ENCODE measurements at regions not wholly inside any gene's neighbourhood (a gene's known extent, or its start where the extent isn't known, plus 50 kb on each side); places are given as distances from the start of the nearest gene placed in this dataset.

DNA sequence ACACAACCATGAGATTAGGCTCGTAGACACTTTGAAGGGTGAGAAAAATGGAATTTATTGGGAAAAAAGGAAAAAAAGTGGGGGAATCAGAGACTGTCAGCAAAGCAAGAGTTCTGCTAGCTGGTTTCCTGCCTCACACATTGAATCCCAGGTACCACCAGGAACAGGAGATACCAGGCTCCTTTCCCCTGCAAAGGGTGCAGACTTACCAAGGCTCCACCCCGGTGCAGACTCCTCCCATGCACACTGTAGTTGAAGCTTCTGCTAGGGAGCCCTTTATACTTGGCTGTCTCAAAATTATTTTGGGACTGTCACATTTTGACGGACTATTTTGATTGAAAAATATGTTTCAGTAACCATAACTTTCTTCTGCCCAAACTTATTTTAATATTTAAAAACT lies 819.9 kb upstream of the GBE1 start:
- ATAC-seq (no peak), DNase-seq (no peak)
- intact Hi-C loops (cut with DNase I): no loop called here
- H3K36me3 ChIP-seq: no peaks in the 10 kb centered on the region
- H3K4me1 ChIP-seq: no peaks in the 10 kb centered on the region
- no peak overlapping the region for H3K27ac ChIP-seq
- no peaks in the 10 kb centered on the region for H3K27me3 ChIP-seq
- H3K4me3 ChIP-seq: no peak overlapping the region
- WGBS, 2 donors: 68% methylated on average over 3 of the region's 3 CpGs
- TF ChIP-seq CTCF (IDR thresholded peaks at IDR 0.05): no peak
- no peaks in the 10 kb centered on the region for H3K9me3 ChIP-seq

- intact Hi-C loops (cut with DNase I): no loop called here
- H3K4me3 ChIP-seq: no peak overlapping the region
- no peaks in the 10 kb centered on the region for H3K4me1 ChIP-seq
- no peak overlapping the region for H3K27ac ChIP-seq
- no peak for TF ChIP-seq CTCF (IDR thresholded peaks at IDR 0.05)
- no peak for ATAC-seq
- H3K27me3 ChIP-seq: no peaks in the 10 kb centered on the region
- DNase-seq: no peak
- H3K9me3 ChIP-seq: no peaks in the 10 kb centered on the region
- H3K36me3 ChIP-seq: no peaks in the 10 kb centered on the region
Observed at GRCh38 chr3:82572721-82573120, 811.3 kb upstream of the GBE1 start.

DNA sequence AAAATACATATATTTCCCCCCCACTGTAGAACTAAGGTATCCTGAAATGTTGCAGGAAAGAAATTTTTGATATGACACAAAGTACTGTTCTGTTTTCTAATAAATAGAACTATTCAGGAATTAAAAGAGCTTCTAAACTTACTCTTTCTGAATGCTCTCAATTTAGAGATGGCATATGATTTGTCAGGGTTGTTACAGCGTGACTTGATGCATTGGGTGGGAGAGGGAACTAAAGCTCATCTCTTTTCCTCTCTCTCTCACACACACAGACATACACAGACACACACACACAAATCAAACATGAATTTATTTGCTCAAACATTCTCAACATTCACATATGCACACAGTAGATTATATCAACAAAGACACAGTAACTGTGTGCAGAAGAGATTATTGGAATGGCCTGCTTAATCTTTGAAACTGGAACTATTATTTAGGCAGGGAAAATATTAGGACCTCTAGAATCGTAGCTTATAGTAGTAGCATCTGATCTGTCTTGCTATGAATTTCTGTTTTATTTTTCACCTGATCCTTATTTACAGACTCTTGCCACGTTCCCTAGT lies 807.4 kb upstream of the GBE1 start:
- H3K4me1 ChIP-seq: no peaks in the 10 kb centered on the region
- WGBS, 2 donors: 65 to 69% methylated on average over 3 of the region's 3 CpGs
- intact Hi-C loops (cut with DNase I): no loop called here

GRCh38 chr3:82567029-82567600 lies 805.7 kb upstream of the GBE1 start:
- Histone ChIP-seq H3K27me3 (no peaks in the 10 kb centered on the region), H3K9me3 (no peaks in the 10 kb centered on the region), H3K27ac (no peak overlapping the region), H3K4me1 (no peaks in the 10 kb centered on the region), H3K36me3 (no peaks in the 10 kb centered on the region), H3K4me3 (no peak overlapping the region)
- no peak for DNase-seq
- no peak for ATAC-seq
- WGBS, 2 donors: 76 to 83% methylated on average over 4 of the region's 4 CpGs
- intact Hi-C loops (cut with DNase I): no loop called here
- TF ChIP-seq CTCF (IDR thresholded peaks at IDR 0.05): no peak

More for the DNA sequence above, 807.4 kb upstream of the GBE1 start:
- DNase-seq (no peak), ATAC-seq (no peak)
- Histone ChIP-seq H3K36me3 (no peaks in the 10 kb centered on the region), H3K27me3 (no peaks in the 10 kb centered on the region), H3K4me3 (no peak overlapping the region), H3K27ac (no peak overlapping the region), H3K9me3 (no peaks in the 10 kb centered on the region)
- TF ChIP-seq CTCF (IDR thresholded peaks at IDR 0.05): no peak

Data from heart right ventricle (tissue), 16 donors.